HEK293 (cell line): ENCODE measurements at regions not wholly inside any gene's neighbourhood (a gene's known extent, or its start where the extent isn't known, plus 50 kb on each side); places are given as distances from the start of the nearest gene placed in this dataset.
A peak's percentile ranks its signal among the peaks of the same experiment; 100 is the strongest.

Source experiments
- CTCF ChIA-PET: fragments of 350-600 bp; formaldehyde crosslinking; extraction: SDS; loops from one replicate; lab custom pipeline; 2021; ENCODE audit warnings: antibody characterized with exemption; lab: Yijun Ruan, JAX
- POLR2A ChIA-PET: fragments of 300-600 bp; formaldehyde crosslinking; extraction: SDS; loops from one replicate; lab custom pipeline; 2020; ENCODE audit warnings: antibody characterized with exemption, inconsistent platforms; lab: Yijun Ruan, JAX
- H3K27ac ChIP-seq: fragments of 200-500 bp; sonication (Bioruptor generic); 2 replicates; pipeline ENCODE4 v1.5.1; 2014; ENCODE audit warnings: low read depth, low read length, control low read depth, inconsistent platforms; ENCODE audit errors: extremely low read depth
- H3K36me3 ChIP-seq, 2 experiments: fragments of 200-500 bp in 1 of 2; sonication (Bioruptor generic) in 1 of 2; 1 replicate in 1 of 2; 2 replicates in 1 of 2; pipeline ENCODE4 v1.5.1; 2014 to 2017; ENCODE audit warnings: inconsistent platforms in 2 of 2, low read length in 2 of 2; ENCODE audit not compliant: control insufficient read depth in 2 of 2, insufficient read depth in 1 of 2
- H3K4me1 ChIP-seq: fragments of 200-500 bp; sonication (Bioruptor generic); 2 replicates; pipeline ENCODE4 v1.5.1; 2014; ENCODE audit warnings: mild to moderate bottlenecking, low read length, inconsistent platforms; ENCODE audit not compliant: control insufficient read depth, insufficient read depth
- H3K4me3 ChIP-seq: 2 replicates; pipeline ENCODE4 v1.5.1; 2011; ENCODE audit warnings: low read depth, mild to moderate bottlenecking, control low read depth, low read length, moderate library complexity
- H3K9me3 ChIP-seq: fragments of 200-500 bp; sonication (Bioruptor generic); 2 replicates; pipeline ENCODE4 v1.5.1; 2014; ENCODE audit warnings: low read depth, low read length, inconsistent platforms; ENCODE audit not compliant: control insufficient read depth, insufficient read depth
- GFI1B ChIP-seq: fragments of 450-650 bp; formaldehyde crosslinking; IDR thresholded peaks from 2 replicates; pipeline ENCODE4 v1.5.1; 2016; ENCODE audit warnings: missing biosample characterization, missing genetic modification characterization
- KLF10 ChIP-seq: fragments of 450-650 bp; IDR thresholded peaks from 2 replicates; pipeline ENCODE4 v1.5.1; 2018; ENCODE audit warnings: missing biosample characterization, mild to moderate bottlenecking, missing genetic modification characterization
- MEIS1 ChIP-seq: sonication (generic); formaldehyde crosslinking; IDR thresholded peaks from 2 replicates; pipeline ENCODE4 v1.8.1; 2022; ENCODE audit warnings: missing genetic modification reagents, mild to moderate bottlenecking, borderline replicate concordance
- RBAK ChIP-seq: fragments of 450-650 bp; formaldehyde crosslinking; IDR thresholded peaks from 2 replicates; pipeline ENCODE4 v1.5.1; 2016; ENCODE audit warnings: missing biosample characterization, missing genetic modification characterization
- ZBTB8A ChIP-seq: fragments of 450-650 bp; formaldehyde crosslinking; IDR thresholded peaks from 2 replicates; pipeline ENCODE4 v1.5.1; 2016; ENCODE audit warnings: missing biosample characterization, missing genetic modification characterization
- ZNF112 ChIP-seq: fragments of 450-650 bp; formaldehyde crosslinking; IDR thresholded peaks from 2 replicates; pipeline ENCODE4 v1.5.0; 2017; ENCODE audit warnings: missing biosample characterization, missing genetic modification characterization
- ZNF16 ChIP-seq: fragments of 450-650 bp; formaldehyde crosslinking; IDR thresholded peaks from 2 replicates; pipeline ENCODE4 v1.5.1; 2016; ENCODE audit warnings: low read depth, missing biosample characterization, missing genetic modification characterization
- ZNF211 ChIP-seq: fragments of 450-650 bp; formaldehyde crosslinking; IDR thresholded peaks from 2 replicates; pipeline ENCODE4 v1.5.1; 2016; ENCODE audit warnings: low read depth, missing biosample characterization, missing genetic modification characterization
- ZNF24 ChIP-seq: fragments of 450-650 bp; formaldehyde crosslinking; IDR thresholded peaks from 2 replicates; pipeline ENCODE4 v1.5.1; 2016; ENCODE audit warnings: missing biosample characterization, missing genetic modification characterization
- ZNF391 ChIP-seq: fragments of 450-650 bp; formaldehyde crosslinking; IDR thresholded peaks from 2 replicates; pipeline ENCODE4 v1.5.1; 2016; ENCODE audit warnings: low read depth, missing biosample characterization, missing genetic modification characterization, borderline replicate concordance
- ZNF48 ChIP-seq: fragments of 450-650 bp; formaldehyde crosslinking; IDR thresholded peaks from 2 replicates; pipeline ENCODE4 v1.5.1; 2016; ENCODE audit warnings: missing biosample characterization, missing genetic modification characterization
- ZNF521 ChIP-seq: fragments of 450-650 bp; formaldehyde crosslinking; IDR thresholded peaks from 2 replicates; pipeline ENCODE4 v1.5.1; 2017; ENCODE audit warnings: missing biosample characterization, mild to moderate bottlenecking, missing genetic modification characterization
- ZNF624 ChIP-seq: fragments of 450-650 bp; formaldehyde crosslinking; IDR thresholded peaks from 2 replicates; pipeline ENCODE4 v1.5.1; 2017; ENCODE audit warnings: missing biosample characterization, missing genetic modification characterization
- ZNF677 ChIP-seq: fragments of 450-650 bp; IDR thresholded peaks from 2 replicates; pipeline ENCODE4 v1.5.0; 2018; ENCODE audit warnings: missing biosample characterization, mild to moderate bottlenecking, missing genetic modification characterization, moderate library complexity
- ZNF776 ChIP-seq: fragments of 450-650 bp; formaldehyde crosslinking; IDR thresholded peaks from 2 replicates; pipeline ENCODE4 v1.5.0; 2017; ENCODE audit warnings: missing biosample characterization, missing genetic modification characterization, borderline replicate concordance
- ZNF837 ChIP-seq: fragments of 450-650 bp; formaldehyde crosslinking; IDR thresholded peaks from 2 replicates; pipeline ENCODE4 v1.5.1; 2016; ENCODE audit warnings: missing biosample characterization, missing genetic modification characterization
- TF ChIP-seq, protein P1 (sequence below): fragments of 450-650 bp; formaldehyde crosslinking; IDR thresholded peaks from 2 replicates; pipeline ENCODE4 v1.5.1; 2016; ENCODE audit warnings: missing biosample characterization, missing genetic modification characterization
- TF ChIP-seq, protein P2 (sequence below): IDR thresholded peaks from 2 replicates; pipeline ENCODE4 v1.6.1; 2011; ENCODE audit warnings: mild to moderate bottlenecking, low read depth, low read length, borderline replicate concordance

DNA sequence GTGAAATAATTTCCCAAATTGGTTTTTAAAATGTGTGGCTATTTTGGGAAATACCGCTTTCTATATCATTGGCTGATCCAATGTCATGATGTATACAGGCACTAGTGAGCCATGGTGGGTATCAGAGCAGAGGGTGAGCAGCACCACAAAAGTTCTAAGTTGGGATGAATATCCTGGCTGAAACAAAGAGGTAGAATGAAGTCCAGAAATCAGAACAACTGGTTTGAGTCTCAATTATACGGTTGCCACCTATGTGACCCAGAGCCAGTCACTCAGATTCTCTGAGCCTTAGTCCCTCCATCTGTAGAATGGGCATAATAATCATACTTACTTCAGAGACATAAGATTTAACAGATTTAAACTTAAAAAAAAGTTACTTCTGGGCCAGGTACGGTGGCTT lies 172.3 kb downstream of the ZFP64 start:
- POLR2A ChIA-PET, result no interaction called here
- no peak overlapping the region for H3K4me3 ChIP-seq
- TF ChIP-seq RBAK (tag by site-specific recombination) (no peak), ZNF16 (peak; percentile 86)
- CTCF ChIA-PET, result no interaction called here
- no peaks in the 10 kb centered on the region; a peak in 1 of 3 replicates for H3K36me3 ChIP-seq
- H3K27ac ChIP-seq, result no peak overlapping the region
- no peaks in the 10 kb centered on the region for H3K9me3 ChIP-seq
- 0 out of 2 replicates have a peak, but pooled peaks cover 7% of the 10 kb centered on the region for H3K4me1 ChIP-seq

DNA sequence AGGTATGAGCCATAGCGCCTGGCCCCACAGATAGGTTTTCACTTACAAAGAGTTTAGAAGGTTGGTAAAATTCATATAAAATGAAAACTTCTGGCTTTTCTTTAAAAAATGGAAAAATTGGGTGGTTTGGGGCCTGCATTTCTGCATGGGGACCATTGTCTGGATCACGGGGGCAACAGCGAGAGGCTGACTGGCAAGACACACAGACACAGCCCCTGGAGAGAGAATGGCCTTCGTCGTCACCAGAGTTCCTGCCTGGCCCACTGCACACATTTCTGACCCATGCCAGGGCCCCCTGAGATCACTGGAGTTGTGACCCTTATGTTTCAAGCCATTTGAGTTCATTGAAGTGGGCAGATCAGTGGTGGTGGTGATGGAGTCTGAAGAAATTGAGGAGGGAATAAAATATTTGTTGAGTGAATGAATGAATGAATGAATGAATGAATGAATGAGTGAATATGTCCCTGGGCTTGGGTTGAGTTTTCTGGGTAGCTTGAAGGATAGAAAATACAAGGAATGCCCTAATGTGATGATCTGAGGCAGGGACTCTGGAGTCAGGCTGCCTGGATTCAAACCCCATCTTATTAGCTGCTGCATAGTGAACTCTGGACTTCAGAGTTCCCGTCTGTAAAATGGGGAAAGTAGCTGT lies 173.8 kb downstream of the ZFP64 start:
- ChIA-PET POLR2A (no interaction called here), CTCF (no interaction called here)
- Histone ChIP-seq H3K4me3 (no peak overlapping the region), H3K9me3 (no peaks in the 10 kb centered on the region), H3K27ac (no peak overlapping the region), H3K36me3 (no peaks in the 10 kb centered on the region; a peak in 1 of 3 replicates), H3K4me1 (0 out of 2 replicates have a peak, but pooled peaks cover 7% of the 10 kb centered on the region)
- no peak for TF ChIP-seq ZNF776 (tag by site-specific recombination)
- peak; percentile 67; the same call in 1 of the 2 replicates for TF ChIP-seq ZNF24 (tag by site-specific recombination)

DNA sequence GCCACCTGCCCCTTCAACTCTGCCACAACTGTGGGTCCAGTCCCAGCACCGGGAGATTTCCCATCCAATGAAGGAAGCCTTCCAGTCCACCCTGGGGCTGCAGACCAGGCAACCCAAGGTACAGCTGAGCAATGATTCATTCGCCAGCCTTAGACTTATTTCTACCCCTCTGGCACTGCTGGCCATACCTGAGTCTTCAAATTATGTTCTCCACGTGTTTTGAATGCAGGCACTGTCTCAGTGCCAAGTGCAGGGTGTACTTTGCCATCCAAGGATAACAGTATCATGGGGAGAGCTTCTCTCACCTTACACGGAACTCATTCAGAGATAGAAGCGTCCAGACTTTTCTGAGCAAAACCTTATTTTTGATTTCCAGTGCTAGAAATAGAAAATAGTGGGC lies 175.6 kb downstream of the ZFP64 start:
- ChIA-PET POLR2A (no interaction called here), CTCF (interaction anchor here (1.1 kb wide), 1 partner anchor 49 kb away, joined by 4 read pairs; no protein-coding TSS in a partner anchor)
- Histone ChIP-seq H3K4me3 (no peak overlapping the region), H3K4me1 (0 out of 2 replicates have a peak, but pooled peaks cover 7% of the 10 kb centered on the region), H3K36me3 (no peaks in the 10 kb centered on the region), H3K9me3 (no peaks in the 10 kb centered on the region), H3K27ac (no peak overlapping the region)
- TF ChIP-seq GFI1B (no peak), ZNF391 (tag by site-specific recombination) (no peak), ZNF211 (tag by site-specific recombination) (no peak), MEIS1 (no peak), ZNF624 (no peak), ZNF677 (tag by site-specific recombination) (no peak), ZNF837 (tag by site-specific recombination) (no peak), ZNF48 (no peak), ZNF521 (no peak), KLF10 (tag by site-specific recombination) (no peak), ZNF112 (tag by site-specific recombination) (no peak), ZBTB8A (tag by site-specific recombination) (no peak)
- TF ChIP-seq, protein P1, sequence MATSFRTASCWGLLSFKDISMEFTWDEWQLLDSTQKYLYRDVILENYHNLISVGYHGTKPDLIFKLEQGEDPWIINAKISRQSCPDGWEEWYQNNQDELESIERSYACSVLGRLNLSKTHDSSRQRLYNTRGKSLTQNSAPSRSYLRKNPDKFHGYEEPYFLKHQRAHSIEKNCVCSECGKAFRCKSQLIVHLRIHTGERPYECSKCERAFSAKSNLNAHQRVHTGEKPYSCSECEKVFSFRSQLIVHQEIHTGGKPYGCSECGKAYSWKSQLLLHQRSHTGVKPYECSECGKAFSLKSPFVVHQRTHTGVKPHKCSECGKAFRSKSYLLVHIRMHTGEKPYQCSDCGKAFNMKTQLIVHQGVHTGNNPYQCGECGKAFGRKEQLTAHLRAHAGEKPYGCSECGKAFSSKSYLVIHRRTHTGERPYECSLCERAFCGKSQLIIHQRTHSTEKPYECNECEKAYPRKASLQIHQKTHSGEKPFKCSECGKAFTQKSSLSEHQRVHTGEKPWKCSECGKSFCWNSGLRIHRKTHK (tag by site-specific recombination), result no peak
- TF ChIP-seq, protein P2, sequence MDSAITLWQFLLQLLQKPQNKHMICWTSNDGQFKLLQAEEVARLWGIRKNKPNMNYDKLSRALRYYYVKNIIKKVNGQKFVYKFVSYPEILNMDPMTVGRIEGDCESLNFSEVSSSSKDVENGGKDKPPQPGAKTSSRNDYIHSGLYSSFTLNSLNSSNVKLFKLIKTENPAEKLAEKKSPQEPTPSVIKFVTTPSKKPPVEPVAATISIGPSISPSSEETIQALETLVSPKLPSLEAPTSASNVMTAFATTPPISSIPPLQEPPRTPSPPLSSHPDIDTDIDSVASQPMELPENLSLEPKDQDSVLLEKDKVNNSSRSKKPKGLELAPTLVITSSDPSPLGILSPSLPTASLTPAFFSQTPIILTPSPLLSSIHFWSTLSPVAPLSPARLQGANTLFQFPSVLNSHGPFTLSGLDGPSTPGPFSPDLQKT, result no peak
